CD4-positive, alpha-beta T cell (primary cell): ENCODE measurements at regions not wholly inside any gene's neighbourhood (a gene's known extent, or its start where the extent isn't known, plus 50 kb on each side); places are given as distances from the start of the nearest gene placed in this dataset.

Experiments
- ATAC-seq: fragments of 200-7000 bp; cut with Tn5 transposase; one replicate; pipeline ENCODE4 v1.10.0; 2022; ENCODE audit warnings: mild to moderate bottlenecking; ENCODE audit not compliant: poor library complexity
- CTCF ChIA-PET: fragments of 350-600 bp; sonication (Branson Sonifier 250); formaldehyde crosslinking; loops from one replicate; lab custom pipeline; 2021; ENCODE audit warnings: antibody characterized with exemption, inconsistent platforms; lab: Charles Lee
- POLR2A ChIA-PET: fragments of 350-600 bp; sonication (Branson Sonifier 250); formaldehyde crosslinking; loops from one replicate; lab custom pipeline; 2021; ENCODE audit warnings: antibody characterized with exemption, inconsistent platforms; lab: Charles Lee
- DNase-seq, 14 experiments: peaks; one replicate each; pipeline ENCODE4 v3.0.0-alpha.2; 2013 to 2020; ENCODE audit warnings: mixed read lengths in 2 of 14
- H3K27ac ChIP-seq, 2 donors: one replicate each; pipeline versions ENCODE4 v1.5.1 to v1.7.0; 2013; ENCODE audit warnings: low read length in 2 of 2, low read depth in 1 of 2, mild to moderate bottlenecking in 1 of 2
- H3K27me3 ChIP-seq, 2 experiments: 1 replicate in 1 of 2; 2 replicates in 1 of 2; pipeline versions ENCODE4 v1.6.1 to v1.7.0; 2013; ENCODE audit warnings: low read length in 2 of 2, control low read depth in 1 of 2, mild to moderate bottlenecking in 1 of 2, moderate library complexity in 1 of 2; ENCODE audit not compliant: insufficient read depth in 2 of 2, control insufficient read depth in 1 of 2
- H3K36me3 ChIP-seq: one replicate; pipeline ENCODE4 v1.6.1; 2013; ENCODE audit warnings: low read length, control low read depth; ENCODE audit not compliant: insufficient read depth
- H3K4me1 ChIP-seq: one replicate; pipeline ENCODE4 v1.6.1; 2013; ENCODE audit warnings: low read length, control low read depth; ENCODE audit not compliant: insufficient read depth
- H3K4me3 ChIP-seq: one replicate; pipeline ENCODE4 v1.5.1; 2013; ENCODE audit warnings: mild to moderate bottlenecking, low read length, moderate library complexity
- H3K9me3 ChIP-seq, 2 experiments: 1 replicate in 1 of 2; 2 replicates in 1 of 2; pipeline versions ENCODE4 v1.6.1 to v1.7.0; 2013; ENCODE audit warnings: low read length in 2 of 2, mild to moderate bottlenecking in 2 of 2, control low read depth in 1 of 2, moderate library complexity in 1 of 2; ENCODE audit not compliant: control insufficient read depth in 1 of 2, insufficient read depth in 1 of 2
- H3K27ac Mint-ChIP-seq: one replicate; pipeline ENCODE4 v1.8.0; 2020; ENCODE audit warnings: mixed read lengths
- H3K27me3 Mint-ChIP-seq: one replicate; pipeline ENCODE4 v1.8.0; 2021; ENCODE audit warnings: mixed read lengths
- H3K36me3 Mint-ChIP-seq: one replicate; pipeline ENCODE4 v1.8.0; 2021; ENCODE audit warnings: low read depth, mixed read lengths
- H3K4me1 Mint-ChIP-seq: one replicate; pipeline ENCODE4 v1.8.0; 2021; ENCODE audit warnings: low read depth, mixed read lengths
- H3K4me3 Mint-ChIP-seq: one replicate; pipeline ENCODE4 v1.8.0; 2020; ENCODE audit warnings: mild to moderate bottlenecking, mixed read lengths
- H3K9me3 Mint-ChIP-seq: one replicate; pipeline ENCODE4 v1.8.0; 2020; ENCODE audit warnings: mixed read lengths
- CTCF ChIP-seq: fragments of 200-600 bp; IDR thresholded peaks from one replicate; pipeline ENCODE4 v1.8.0; 2022; ENCODE audit warnings: antibody characterized with exemption, mild to moderate bottlenecking
- intact Hi-C, 2 experiments: fragments of 100-400 bp; cut with DNase I in 1 of 2; cut with micrococcal nuclease in 1 of 2; formaldehyde crosslinking; loops; one replicate each; pipeline versions ENCODE4 v1.15.1 to v1.9.0; 2023 to 2025; cut with DNase I, micrococcal nuclease

- Histone ChIP-seq H3K27me3 (no peaks in the 10 kb centered on the region), H3K36me3 (no peaks in the 10 kb centered on the region), H3K4me1 (no peaks in the 10 kb centered on the region), H3K4me3 (no peak overlapping the region), H3K9me3 (peaks cover 0 to 9% of the 10 kb centered on the region in 2 experiments), H3K27ac (no peak overlapping the region)
- POLR2A ChIA-PET: no interaction called here
- no peaks in the 10 kb centered on the region for H3K4me1 Mint-ChIP-seq
- H3K36me3 Mint-ChIP-seq: no peaks in the 10 kb centered on the region
- no peak overlapping the region for H3K4me3 Mint-ChIP-seq
- no peaks in the 10 kb centered on the region for H3K27me3 Mint-ChIP-seq
- H3K27ac Mint-ChIP-seq: no peak overlapping the region
- no peak for ATAC-seq
- CTCF ChIA-PET: no interaction called here
- no peak for TF ChIP-seq CTCF
- no peak for DNase-seq
- H3K9me3 Mint-ChIP-seq: peaks cover 5% of the 10 kb centered on the region
- intact Hi-C loops: no loop called here
These were observed 1082.1 kb downstream of the AACS start for GRCh38 chr12:126147321-126147720.

GRCh38 chr12:126156806-126157574, 1091.8 kb downstream of the AACS start:
- ATAC-seq (no peak), DNase-seq (no peak)
- POLR2A ChIA-PET: no interaction called here
- H3K4me3 Mint-ChIP-seq: no peak overlapping the region
- H3K9me3 ChIP-seq: peaks cover 0 to 6% of the 10 kb centered on the region in 2 experiments
- no peaks in the 10 kb centered on the region for H3K36me3 Mint-ChIP-seq
- no peaks in the 10 kb centered on the region for H3K4me1 ChIP-seq
- H3K27ac Mint-ChIP-seq: no peak overlapping the region
- H3K27ac ChIP-seq: no peak overlapping the region
- H3K27me3 Mint-ChIP-seq: no peaks in the 10 kb centered on the region
- no peak for TF ChIP-seq CTCF
- intact Hi-C loops: no loop called here
- no peaks in the 10 kb centered on the region for H3K4me1 Mint-ChIP-seq
- no peak overlapping the region for H3K4me3 ChIP-seq
- H3K9me3 Mint-ChIP-seq: peaks cover 5% of the 10 kb centered on the region
- H3K36me3 ChIP-seq: no peaks in the 10 kb centered on the region
- H3K27me3 ChIP-seq: no peaks in the 10 kb centered on the region
- CTCF ChIA-PET: no interaction called here

GRCh38 chr12:126157575-126157966, 1092.3 kb downstream of the AACS start:
- Histone ChIP-seq H3K27ac (no peak overlapping the region), H3K9me3 (peaks cover 0 to 6% of the 10 kb centered on the region in 2 experiments), H3K4me1 (no peaks in the 10 kb centered on the region), H3K36me3 (no peaks in the 10 kb centered on the region), H3K27me3 (no peaks in the 10 kb centered on the region), H3K4me3 (no peak overlapping the region)
- H3K36me3 Mint-ChIP-seq: no peaks in the 10 kb centered on the region
- H3K9me3 Mint-ChIP-seq: peaks cover 9% of the 10 kb centered on the region
- ChIA-PET POLR2A (no interaction called here), CTCF (no interaction called here)
- ATAC-seq (no peak), DNase-seq (no peak)
- intact Hi-C loops: no loop called here
- no peaks in the 10 kb centered on the region for H3K27me3 Mint-ChIP-seq
- no peak for TF ChIP-seq CTCF
- no peaks in the 10 kb centered on the region for H3K4me1 Mint-ChIP-seq
- no peak overlapping the region for H3K4me3 Mint-ChIP-seq
- H3K27ac Mint-ChIP-seq: no peak overlapping the region
